ENCODE measurements at regions not wholly inside any gene's neighbourhood (a gene's known extent, or its start where the extent isn't known, plus 50 kb on each side); places are given as distances from the start of the nearest gene placed in this dataset.

- TF ChIP-seq, protein P1, sequence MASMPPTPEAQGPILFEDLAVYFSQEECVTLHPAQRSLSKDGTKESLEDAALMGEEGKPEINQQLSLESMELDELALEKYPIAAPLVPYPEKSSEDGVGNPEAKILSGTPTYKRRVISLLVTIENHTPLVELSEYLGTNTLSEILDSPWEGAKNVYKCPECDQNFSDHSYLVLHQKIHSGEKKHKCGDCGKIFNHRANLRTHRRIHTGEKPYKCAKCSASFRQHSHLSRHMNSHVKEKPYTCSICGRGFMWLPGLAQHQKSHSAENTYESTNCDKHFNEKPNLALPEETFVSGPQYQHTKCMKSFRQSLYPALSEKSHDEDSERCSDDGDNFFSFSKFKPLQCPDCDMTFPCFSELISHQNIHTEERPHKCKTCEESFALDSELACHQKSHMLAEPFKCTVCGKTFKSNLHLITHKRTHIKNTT (CRISPR knock-in tag; IDR thresholded peaks at IDR 0.05): no peak
- TF ChIP-seq REPIN1 (CRISPR knock-in tag; IDR thresholded peaks at IDR 0.05; ENCODE audit: borderline replicate concordance, low read depth) (no peak), FUBP1 (CRISPR knock-in tag; IDR thresholded peaks at IDR 0.05; ENCODE audit: borderline replicate concordance) (no peak), ZSCAN29 (CRISPR knock-in tag; conservative IDR thresholded peaks at IDR 0.05) (no peak), CENPT (CRISPR knock-in tag; IDR thresholded peaks at IDR 0.05; ENCODE audit: low read depth) (no peak), ZNF30 (CRISPR knock-in tag; IDR thresholded peaks at IDR 0.05) (no peak), HNF4A (CRISPR knock-in tag; IDR thresholded peaks at IDR 0.05) (peak; percentile 48), SNAI1 (CRISPR knock-in tag; IDR thresholded peaks at IDR 0.05; ENCODE audit: borderline replicate concordance) (no peak), ZFP37 (CRISPR knock-in tag; IDR thresholded peaks at IDR 0.05; ENCODE audit: borderline replicate concordance) (no peak), TFDP2 (CRISPR knock-in tag; IDR thresholded peaks at IDR 0.05) (no peak), CREM (IDR thresholded peaks at IDR 0.05) (no peak), CREM (CRISPR knock-in tag; IDR thresholded peaks at IDR 0.05) (no peak), ZHX1 (CRISPR knock-in tag; IDR thresholded peaks at IDR 0.05; ENCODE audit: low read depth) (no peak), GLMP (CRISPR knock-in tag; IDR thresholded peaks at IDR 0.05; ENCODE audit: borderline replicate concordance) (no peak), PHF20 (CRISPR knock-in tag; IDR thresholded peaks at IDR 0.05) (no peak), ZNF549 (CRISPR knock-in tag; IDR thresholded peaks at IDR 0.05) (no peak), GABPB1 (CRISPR knock-in tag; IDR thresholded peaks at IDR 0.05) (peak; percentile 33), HOXD1 (CRISPR knock-in tag; IDR thresholded peaks at IDR 0.05) (no peak)
- TF ChIP-seq, protein P2, sequence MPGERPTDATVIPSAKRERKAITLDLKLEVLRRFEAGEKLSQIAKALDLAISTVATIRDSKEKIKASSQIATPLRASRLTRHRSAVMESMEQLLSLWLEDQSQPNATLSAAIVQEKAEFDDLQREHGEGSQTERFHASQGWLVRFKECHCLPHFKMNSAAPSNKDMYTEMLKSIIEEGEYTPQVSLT (CRISPR knock-in tag; IDR thresholded peaks at IDR 0.05; ENCODE audit: borderline replicate concordance, low read depth): no peak
- TF ChIP-seq, protein P3, sequence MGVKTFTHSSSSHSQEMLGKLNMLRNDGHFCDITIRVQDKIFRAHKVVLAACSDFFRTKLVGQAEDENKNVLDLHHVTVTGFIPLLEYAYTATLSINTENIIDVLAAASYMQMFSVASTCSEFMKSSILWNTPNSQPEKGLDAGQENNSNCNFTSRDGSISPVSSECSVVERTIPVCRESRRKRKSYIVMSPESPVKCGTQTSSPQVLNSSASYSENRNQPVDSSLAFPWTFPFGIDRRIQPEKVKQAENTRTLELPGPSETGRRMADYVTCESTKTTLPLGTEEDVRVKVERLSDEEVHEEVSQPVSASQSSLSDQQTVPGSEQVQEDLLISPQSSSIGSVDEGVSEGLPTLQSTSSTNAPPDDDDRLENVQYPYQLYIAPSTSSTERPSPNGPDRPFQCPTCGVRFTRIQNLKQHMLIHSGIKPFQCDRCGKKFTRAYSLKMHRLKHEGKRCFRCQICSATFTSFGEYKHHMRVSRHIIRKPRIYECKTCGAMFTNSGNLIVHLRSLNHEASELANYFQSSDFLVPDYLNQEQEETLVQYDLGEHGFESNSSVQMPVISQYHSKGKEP (CRISPR knock-in tag; IDR thresholded peaks at IDR 0.05): no peak
These were observed 82.7 kb upstream of the TOP1 start (continued) for GRCh38 chr20:40945754-40946450.
